ENCODE measurements at regions not wholly inside any gene's neighbourhood (a gene's known extent, or its start where the extent isn't known, plus 50 kb on each side); places are given as distances from the start of the nearest gene placed in this dataset.

DNA sequence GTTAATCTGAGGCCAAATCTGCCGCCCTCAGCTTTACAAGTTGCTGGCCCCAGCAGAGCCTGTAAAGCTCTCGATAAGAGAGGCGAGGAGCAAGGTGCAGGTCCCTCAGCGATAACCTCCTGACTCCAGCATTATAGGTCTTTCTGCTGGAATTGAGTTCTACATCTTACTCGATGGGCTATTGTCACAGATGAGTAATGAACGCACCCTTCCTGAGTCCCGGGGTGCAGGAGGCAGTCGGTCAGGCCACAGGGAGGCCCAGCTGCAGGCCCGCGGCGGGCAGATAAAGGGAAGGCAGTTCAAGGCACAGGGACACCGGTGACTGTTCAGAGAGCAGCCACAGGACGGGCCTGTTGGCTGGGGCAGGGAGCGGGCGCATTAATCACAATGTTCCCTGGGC lies 157.6 kb upstream of the OBI1 start:
- CTCF ChIA-PET: no interaction called here
- POLR2A ChIA-PET: no interaction called here

GRCh38 chr13:78816154-78816553 lies 157.2 kb upstream of the OBI1 start:
- CTCF ChIA-PET: no interaction called here
- POLR2A ChIA-PET: no interaction called here

DNA sequence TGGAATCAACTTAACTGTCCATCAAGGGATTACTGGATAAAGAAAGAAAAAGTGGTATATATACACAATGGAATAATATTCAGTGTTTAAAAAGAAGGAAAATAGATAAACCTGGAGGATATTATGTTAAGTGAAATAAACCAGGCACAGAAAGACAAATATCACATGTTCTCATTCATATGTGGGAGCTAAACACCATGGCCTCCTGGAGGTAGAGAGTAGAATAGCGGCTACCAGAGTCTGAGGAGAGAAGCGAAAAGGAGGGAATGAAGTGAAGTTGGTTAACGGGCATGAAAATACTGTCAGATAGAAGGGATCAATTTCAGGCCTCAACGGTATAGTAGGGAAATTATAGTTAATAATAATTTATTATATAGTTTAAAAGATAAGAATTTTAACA lies 147.5 kb upstream of the OBI1 start:
- CTCF ChIA-PET: no interaction called here
- POLR2A ChIA-PET: no interaction called here

DNA sequence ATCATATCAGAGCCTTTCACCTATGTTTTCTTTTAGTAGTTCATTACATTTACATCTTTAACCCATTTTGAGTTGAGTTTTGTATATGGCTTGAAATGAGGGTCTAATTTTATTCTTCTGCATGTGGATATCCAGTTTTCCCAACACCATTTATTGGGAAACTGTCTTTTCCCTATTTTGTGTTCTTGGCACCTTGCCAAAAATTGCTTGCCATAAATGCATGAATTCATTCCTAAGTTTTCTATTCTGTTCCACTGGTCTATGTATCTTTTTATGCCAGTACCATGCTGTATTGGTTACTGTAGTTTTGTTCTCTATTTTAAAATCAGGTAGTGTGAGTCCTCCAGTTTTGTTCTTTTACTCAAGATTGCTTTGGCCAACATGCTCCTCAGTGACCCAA lies 144.0 kb upstream of the OBI1 start:
- POLR2A ChIA-PET: no interaction called here
- CTCF ChIA-PET: no interaction called here

DNA sequence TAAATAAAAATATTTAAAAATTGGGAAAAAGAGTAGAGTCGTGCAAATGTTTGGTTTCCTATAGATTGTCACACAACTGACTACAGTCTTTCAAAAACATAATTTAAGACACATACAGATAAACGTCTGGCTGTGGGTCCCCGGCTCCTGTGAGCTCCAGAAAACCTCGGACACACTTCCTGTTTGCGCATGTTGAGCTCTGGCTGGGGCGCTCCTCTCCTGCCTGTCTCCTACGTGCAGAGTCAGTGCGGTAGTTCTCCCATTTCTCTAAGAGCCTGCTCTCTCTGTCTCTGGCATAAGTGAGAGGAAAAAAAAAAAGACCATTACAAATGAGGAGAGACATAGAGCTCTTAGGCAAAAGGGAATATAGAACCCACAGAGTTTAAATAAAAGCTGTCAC lies 128.2 kb upstream of the OBI1 start:
- ChIA-PET CTCF (no interaction called here), POLR2A (no interaction called here)

- POLR2A ChIA-PET: no interaction called here
- CTCF ChIA-PET: no interaction called here
Measured at GRCh38 chr13:78786459-78786858, 127.5 kb upstream of the OBI1 start.

DNA sequence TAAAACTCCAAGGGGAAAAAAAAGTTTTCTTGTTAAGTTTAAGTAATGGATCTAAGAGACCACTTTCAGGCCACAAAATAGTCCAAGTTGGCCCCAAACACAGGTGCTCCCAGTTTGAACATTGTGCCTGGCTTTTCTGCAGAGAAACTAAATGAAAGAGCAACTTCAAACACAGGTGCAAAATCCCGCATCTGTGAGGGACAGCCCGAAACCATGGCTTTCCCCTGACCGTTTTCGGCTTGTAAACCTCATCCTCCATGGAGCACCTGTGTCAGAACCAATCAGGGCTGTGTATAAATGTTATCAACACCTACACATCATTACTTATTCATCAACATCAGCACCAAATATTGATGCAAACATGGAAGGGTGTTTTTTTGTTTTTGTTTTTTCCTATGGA lies 126.8 kb upstream of the OBI1 start:
- CTCF ChIA-PET: no interaction called here
- POLR2A ChIA-PET: no interaction called here

DNA sequence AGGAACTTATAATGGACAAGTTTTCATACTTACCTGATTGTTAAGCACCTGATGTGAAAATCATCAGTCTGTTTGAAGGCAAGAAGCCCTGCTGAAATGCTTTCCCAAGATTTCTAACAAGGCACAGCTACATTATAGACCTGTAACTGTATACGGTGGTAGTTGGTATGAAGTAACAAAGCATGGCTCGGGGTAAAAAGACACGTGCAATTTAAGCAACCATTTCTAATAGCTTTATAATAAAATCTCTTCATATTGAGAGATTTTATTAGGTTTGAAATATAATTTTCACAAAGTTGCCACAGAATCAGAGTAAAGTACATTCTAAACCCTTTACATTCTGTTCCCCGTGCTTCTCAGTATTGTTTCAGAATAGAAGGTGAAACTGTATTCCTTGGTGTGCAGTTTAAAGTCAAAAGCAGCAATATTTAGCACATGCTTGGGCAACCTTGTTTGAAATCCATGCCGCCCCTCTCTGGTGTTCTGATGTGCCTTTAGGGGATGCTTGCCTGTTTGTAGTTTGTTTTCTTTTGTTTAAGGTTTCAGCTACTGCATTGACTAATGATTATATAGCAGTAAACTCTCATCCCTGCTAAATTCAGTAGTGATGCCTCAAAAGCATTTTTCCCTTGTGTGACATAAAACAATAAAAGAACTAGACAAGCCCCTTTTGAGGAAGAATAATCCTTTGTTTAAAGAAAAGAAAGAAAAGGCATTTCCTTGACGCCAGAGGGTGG lies 125.2 kb upstream of the OBI1 start:
- POLR2A ChIA-PET: no interaction called here

DNA sequence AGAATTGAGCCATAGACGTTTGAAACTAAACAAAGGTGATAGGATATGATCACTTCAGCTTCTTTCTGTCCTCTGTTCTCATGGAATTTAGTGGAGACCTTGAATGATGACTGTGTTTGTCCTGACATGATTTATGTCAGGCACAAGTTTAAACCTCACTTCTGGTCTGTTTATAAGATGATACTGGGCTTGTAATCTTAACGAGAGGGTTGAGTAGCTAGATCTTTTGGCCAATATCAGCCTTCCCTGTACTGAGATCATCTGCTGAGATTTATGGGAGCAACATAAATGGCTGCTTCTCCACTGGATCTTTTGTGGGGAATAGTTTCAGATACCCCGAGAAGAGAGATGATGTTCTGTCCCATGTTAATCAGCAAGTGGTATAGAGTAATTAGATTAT lies 121.8 kb upstream of the OBI1 start:
- ChIA-PET POLR2A (no interaction called here), CTCF (no interaction called here)

More for the DNA sequence above, 125.2 kb upstream of the OBI1 start:
- CTCF ChIA-PET: no interaction called here

- ChIA-PET CTCF (no interaction called here), POLR2A (no interaction called here)
Measured at GRCh38 chr13:78779608-78780007, 120.7 kb upstream of the OBI1 start.

GRCh38 chr13:78777976-78778375 lies 119.0 kb upstream of the OBI1 start:
- CTCF ChIA-PET: no interaction called here
- POLR2A ChIA-PET: no interaction called here

- ChIA-PET CTCF (no interaction called here), POLR2A (no interaction called here)
Measured at GRCh38 chr13:78777396-78777795, 118.4 kb upstream of the OBI1 start.

DNA sequence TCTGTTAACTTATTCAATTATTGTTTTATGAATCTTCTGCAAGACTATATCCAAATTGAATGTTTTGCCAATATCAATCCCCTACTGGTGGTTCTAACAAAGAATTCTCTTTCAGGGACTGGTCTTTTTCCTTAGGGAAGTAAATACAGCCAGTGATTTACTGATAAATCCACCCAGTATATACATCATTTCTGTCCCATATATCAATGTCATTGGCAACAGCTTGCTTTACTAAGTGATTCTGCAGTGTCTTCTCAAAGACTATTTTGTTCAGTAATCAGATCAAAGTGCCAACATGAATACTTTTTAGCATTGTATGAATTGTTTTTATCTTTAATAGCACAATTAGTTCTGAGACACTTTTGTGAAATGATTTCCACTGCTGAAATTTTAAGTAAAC lies 114.0 kb upstream of the OBI1 start:
- ChIA-PET CTCF (no interaction called here), POLR2A (no interaction called here)

DNA sequence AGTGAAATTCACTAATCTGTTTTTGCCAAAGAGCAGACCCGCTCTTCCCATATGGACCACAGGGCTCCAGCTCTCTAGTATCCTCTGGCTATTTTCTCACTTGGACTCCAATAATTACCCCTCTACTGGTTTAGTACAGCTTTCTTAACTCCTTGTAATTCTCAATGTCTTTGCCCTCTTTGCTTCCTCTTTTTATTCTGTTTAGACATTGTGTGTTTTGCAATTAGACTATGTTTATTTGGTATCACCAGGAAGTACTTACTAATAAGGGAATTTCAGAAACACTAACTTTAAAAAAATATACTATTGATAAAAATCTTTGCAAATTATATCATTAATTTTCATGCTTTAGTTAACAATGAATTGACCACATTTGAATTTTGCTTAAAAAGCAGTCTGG lies 111.6 kb upstream of the OBI1 start:
- POLR2A ChIA-PET: no interaction called here
- CTCF ChIA-PET: no interaction called here

DNA sequence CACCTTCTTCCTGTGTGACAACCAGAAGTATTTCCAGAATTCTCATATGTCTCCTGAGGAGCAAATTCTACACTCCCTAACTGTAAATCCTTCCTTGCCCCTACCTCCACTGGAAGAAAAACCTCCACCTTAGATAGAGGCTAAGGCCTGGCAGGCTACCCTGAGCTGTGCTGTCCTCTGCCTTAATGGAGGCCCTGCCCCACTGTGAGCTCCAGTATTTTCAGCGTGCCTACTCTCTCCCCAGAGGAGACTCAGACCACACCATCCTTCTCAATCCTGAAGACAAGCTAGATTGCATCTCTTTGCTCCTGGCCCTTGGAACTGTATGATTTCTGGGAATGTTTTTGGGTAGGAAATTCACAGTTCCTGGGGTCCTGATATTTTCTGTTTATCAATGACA lies 110.0 kb upstream of the OBI1 start:
- ChIA-PET POLR2A (no interaction called here), CTCF (no interaction called here)

GRCh38 chr13:78764665-78765064 lies 105.7 kb upstream of the OBI1 start:
- ChIA-PET CTCF (no interaction called here), POLR2A (no interaction called here)

GRCh38 chr13:78762825-78763224 lies 103.9 kb upstream of the OBI1 start:
- ChIA-PET POLR2A (no interaction called here), CTCF (no interaction called here)

DNA sequence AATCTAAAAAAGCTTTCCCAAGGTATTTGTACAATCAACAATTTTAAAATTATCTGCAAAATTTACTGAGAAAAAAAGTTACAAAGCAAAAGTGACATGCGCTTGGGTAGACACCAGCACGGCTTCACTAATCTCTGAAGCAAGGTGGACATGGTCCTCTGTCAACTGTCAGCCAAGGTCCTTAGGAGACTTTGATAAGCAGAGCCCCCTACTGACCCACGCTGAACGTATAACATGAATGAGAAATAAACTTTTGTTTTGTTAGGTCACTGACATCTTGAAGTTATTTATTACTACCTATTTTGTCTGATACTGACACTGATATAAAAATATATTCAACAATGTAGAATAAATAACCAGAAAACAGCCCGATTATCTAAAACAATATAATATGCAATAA lies 100.7 kb upstream of the OBI1 start:
- POLR2A ChIA-PET: no interaction called here
- CTCF ChIA-PET: no interaction called here

DNA sequence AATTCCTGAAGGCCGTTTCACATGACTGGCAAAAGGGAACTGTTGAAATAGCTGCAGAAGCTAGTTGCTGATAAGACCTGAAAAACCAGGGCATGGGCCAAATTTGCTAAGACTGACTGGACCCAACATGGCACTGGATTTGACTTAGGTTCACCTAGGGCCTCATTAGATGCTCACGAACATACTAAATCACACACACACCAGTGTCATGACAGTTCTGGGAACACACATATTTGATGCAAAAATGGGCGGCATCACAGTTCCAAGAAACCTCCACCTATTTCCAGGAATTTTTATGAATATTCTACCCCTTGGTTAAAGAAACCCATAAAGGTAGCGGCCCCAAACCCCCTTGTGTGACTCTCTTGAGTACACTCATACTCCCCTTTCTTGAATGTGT lies 99.6 kb upstream of the OBI1 start:
- CTCF ChIA-PET: no interaction called here
- POLR2A ChIA-PET: no interaction called here

- POLR2A ChIA-PET: no interaction called here
- CTCF ChIA-PET: no interaction called here
Measured at GRCh38 chr13:78753435-78753834, 94.5 kb upstream of the OBI1 start.

DNA sequence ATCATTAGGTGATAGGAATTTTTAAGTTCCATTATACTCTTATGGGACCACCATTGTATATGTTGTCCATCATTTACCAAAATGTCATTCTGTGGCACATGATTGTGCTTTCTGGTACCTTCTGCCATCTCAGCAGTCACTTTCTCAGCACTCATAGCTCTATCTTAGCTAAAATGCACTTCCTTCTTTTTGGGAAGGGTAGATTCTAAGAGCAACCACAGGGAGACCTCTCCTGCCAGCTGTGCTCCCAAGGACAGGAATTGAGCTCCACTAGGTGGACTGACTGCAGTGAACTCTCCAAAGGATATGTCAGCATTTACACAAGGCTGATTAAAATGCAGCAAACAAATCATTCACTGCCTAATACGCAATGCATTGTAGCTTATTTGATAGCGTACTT lies 91.8 kb upstream of the OBI1 start:
- ChIA-PET POLR2A (no interaction called here), CTCF (no interaction called here)

DNA sequence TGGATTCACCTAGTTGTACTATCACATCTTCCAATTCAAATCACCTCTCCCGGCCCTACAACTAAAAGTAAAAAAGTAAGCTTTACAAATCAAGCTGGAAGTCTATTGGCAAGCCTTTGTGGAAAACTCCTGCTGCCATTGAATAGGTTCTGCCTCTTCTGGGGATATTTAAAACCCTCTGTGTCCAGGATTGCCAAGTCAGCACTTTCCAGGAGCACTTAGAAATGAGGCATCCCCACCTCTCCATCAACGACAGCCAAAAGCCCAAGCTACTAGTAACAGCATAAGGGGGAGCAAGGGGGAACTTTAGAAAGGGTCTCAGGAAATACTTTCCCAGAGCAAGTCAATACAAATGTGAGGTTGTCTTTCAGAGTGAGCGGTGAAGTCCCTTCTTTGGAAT lies 85.0 kb upstream of the OBI1 start:
- POLR2A ChIA-PET: interaction anchor here (0.6 kb wide), 1 partner anchor 398 kb away, joined by 6 read pairs; no protein-coding TSS in a partner anchor
- CTCF ChIA-PET: no interaction called here

- ChIA-PET POLR2A (no interaction called here), CTCF (no interaction called here)
Measured at GRCh38 chr13:78742659-78743058, 83.7 kb upstream of the OBI1 start.
